ENCODE measurements at regions not wholly inside any gene's neighbourhood (a gene's known extent, or its start where the extent isn't known, plus 50 kb on each side); places are given as distances from the start of the nearest gene placed in this dataset.

DNA sequence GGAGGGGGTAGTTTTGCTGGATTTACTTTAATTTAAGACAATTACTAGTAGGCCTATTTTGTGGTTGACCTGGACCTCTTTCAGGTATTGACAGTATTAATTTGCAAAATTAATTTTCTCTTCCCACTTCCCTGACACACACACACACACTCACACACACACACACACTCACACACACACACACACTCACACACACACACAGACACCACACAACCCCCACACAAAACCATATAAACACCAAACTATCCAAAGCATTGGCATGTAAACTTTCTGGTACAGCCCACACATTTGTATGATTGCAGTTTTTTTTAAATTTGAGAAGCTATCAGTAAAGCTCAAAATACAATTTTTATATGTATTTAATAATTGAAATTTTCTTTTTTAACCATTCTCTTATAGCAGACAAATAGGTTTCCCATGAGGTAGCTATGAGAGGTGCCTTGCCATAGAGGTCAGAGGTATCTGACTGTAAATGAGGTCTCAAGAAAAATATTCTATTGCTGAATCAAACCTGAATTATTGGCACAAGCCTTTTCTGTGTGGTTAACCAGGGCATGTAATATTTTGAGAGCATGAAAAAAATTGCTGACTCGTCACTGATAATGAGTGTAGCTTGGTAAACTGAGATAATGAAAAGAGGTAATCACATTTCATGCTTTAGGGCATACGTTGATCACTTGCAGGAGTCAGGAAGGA lies 306.5 kb downstream of the GATA3 start:
- FAIRE-seq (no peak), ATAC-seq (0 out of 3 replicates have a peak, but pooled peaks have one; percentile 25), DNase-seq (ENCODE audit: low read depth, low spot score) (no peak)
- POLR2A ChIA-PET: no interaction called here
- in situ Hi-C loops (cut with MboI): no loop called here
- no peaks in the 10 kb centered on the region for H3K27me3 ChIP-seq (replicated peaks in 1 of 2; ENCODE audit: control insufficient read depth in 2 of 2, insufficient read depth in 2 of 2, low read length in 1 of 2)
- TF ChIP-seq BACH1 (IDR thresholded peaks at IDR 0.05; ENCODE audit: borderline replicate concordance): no peak
- 0 out of 4 replicates have a peak, but pooled peaks of 1 of the 2 experiments have one; percentile 2 for TF ChIP-seq EP300 (IDR thresholded peaks at IDR 0.05; ENCODE audit: borderline replicate concordance in 1 of 2, control insufficient read depth in 1 of 2, low read depth in 2 of 2, low read length in 2 of 2)
- TF ChIP-seq RAD51 (IDR thresholded peaks at IDR 0.05): no peak
- peak in 1 of 2 experiments; percentile 13; a peak in 1 of 4 replicates for TF ChIP-seq IKZF2 (IDR thresholded peaks at IDR 0.05)
- no peak for TF ChIP-seq ZNF622 (IDR thresholded peaks at IDR 0.05)
- TF ChIP-seq, protein P1, sequence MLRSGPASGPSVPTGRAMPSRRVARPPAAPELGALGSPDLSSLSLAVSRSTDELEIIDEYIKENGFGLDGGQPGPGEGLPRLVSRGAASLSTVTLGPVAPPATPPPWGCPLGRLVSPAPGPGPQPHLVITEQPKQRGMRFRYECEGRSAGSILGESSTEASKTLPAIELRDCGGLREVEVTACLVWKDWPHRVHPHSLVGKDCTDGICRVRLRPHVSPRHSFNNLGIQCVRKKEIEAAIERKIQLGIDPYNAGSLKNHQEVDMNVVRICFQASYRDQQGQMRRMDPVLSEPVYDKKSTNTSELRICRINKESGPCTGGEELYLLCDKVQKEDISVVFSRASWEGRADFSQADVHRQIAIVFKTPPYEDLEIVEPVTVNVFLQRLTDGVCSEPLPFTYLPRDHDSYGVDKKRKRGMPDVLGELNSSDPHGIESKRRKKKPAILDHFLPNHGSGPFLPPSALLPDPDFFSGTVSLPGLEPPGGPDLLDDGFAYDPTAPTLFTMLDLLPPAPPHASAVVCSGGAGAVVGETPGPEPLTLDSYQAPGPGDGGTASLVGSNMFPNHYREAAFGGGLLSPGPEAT (IDR thresholded peaks at IDR 0.05; ENCODE audit: low read depth): no peak
- TF ChIP-seq, protein P2, sequence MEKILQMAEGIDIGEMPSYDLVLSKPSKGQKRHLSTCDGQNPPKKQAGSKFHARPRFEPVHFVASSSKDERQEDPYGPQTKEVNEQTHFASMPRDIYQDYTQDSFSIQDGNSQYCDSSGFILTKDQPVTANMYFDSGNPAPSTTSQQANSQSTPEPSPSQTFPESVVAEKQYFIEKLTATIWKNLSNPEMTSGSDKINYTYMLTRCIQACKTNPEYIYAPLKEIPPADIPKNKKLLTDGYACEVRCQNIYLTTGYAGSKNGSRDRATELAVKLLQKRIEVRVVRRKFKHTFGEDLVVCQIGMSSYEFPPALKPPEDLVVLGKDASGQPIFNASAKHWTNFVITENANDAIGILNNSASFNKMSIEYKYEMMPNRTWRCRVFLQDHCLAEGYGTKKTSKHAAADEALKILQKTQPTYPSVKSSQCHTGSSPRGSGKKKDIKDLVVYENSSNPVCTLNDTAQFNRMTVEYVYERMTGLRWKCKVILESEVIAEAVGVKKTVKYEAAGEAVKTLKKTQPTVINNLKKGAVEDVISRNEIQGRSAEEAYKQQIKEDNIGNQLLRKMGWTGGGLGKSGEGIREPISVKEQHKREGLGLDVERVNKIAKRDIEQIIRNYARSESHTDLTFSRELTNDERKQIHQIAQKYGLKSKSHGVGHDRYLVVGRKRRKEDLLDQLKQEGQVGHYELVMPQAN (conservative IDR thresholded peaks at IDR 0.05): no peak
- TF ChIP-seq CREM (IDR thresholded peaks at IDR 0.05; ENCODE audit: low read depth): no peak
- TF ChIP-seq ZNF24 (IDR thresholded peaks at IDR 0.05): no peak
- peak; percentile 68 for TF ChIP-seq MTA2 (IDR thresholded peaks at IDR 0.05; ENCODE audit: low read depth)
- H3K36me3 ChIP-seq (ENCODE audit: control insufficient read depth in 2 of 2, insufficient read depth in 2 of 2, low read length in 1 of 2): no peaks in the 10 kb centered on the region
- no TSS peak for BruUV-seq (replicated peaks)
- H3K9me3 ChIP-seq (replicated peaks; ENCODE audit: control insufficient read depth, insufficient read depth, low read length): no peaks in the 10 kb centered on the region
- H3K79me2 ChIP-seq (ENCODE audit: control insufficient read depth, insufficient read depth, low read length): no peaks in the 10 kb centered on the region
- H3K9ac ChIP-seq (ENCODE audit: control insufficient read depth, insufficient read depth, low read length): no peak overlapping the region
- no peak overlapping the region for H3K27ac ChIP-seq (ENCODE audit: control insufficient read depth, insufficient read depth)
- intact Hi-C loops (cut with micrococcal nuclease; ENCODE audit: unreplicated experiment): loop anchor here (10.0 kb wide), 1 partner anchor 306 kb away; the partner anchor contains the start of gene GATA3
- peaks cover 2% of the 10 kb centered on the region for H3K4me1 ChIP-seq (ENCODE audit: control insufficient read depth, insufficient read depth, low read length)
- SMC1A ChIA-PET (ENCODE audit: uncharacterized antibody, unreplicated experiment): no interaction called here
- RAD21 ChIA-PET (ENCODE audit: unreplicated experiment): no interaction called here
- H4K20me1 ChIP-seq (ENCODE audit: control insufficient read depth, insufficient read depth): no peaks in the 10 kb centered on the region
- no peak overlapping the region for H3K4me3 ChIP-seq
- CTCF ChIA-PET: interaction anchor here (0.7 kb wide), 1 partner anchor 10 kb away, joined by 3 read pairs; no protein-coding TSS in a partner anchor
- 13% methylated on average over 2 of the region's 2 CpGs for WGBS (ENCODE audit: insufficient coverage, insufficient replicate concordance, low lambda C conversion rate, missing lambda C conversion rate)
- H3K4me2 ChIP-seq (ENCODE audit: control insufficient read depth, insufficient read depth): no peak overlapping the region
- no peak overlapping the region for H2AFZ ChIP-seq (ENCODE audit: control insufficient read depth, low read depth, low read length)
